Effector memory CD8-positive, alpha-beta T cell (primary cell): ENCODE measurements at regions not wholly inside any gene's neighbourhood (a gene's known extent, or its start where the extent isn't known, plus 50 kb on each side); places are given as distances from the start of the nearest gene placed in this dataset.
A peak's percentile ranks its signal among the peaks of the same experiment; 100 is the strongest.

Experiments used
- ATAC-seq: fragments of 150-1000 bp; cut with Tn5 transposase; replicated peaks from 2 replicates; pipeline ENCODE4 v1.10.0; 2021; ENCODE audit warnings: mild to moderate bottlenecking, moderate library complexity
- DNase-seq, 3 experiments: peaks; one replicate each; pipeline ENCODE4 v3.0.0; 2021
- H3K27ac Mint-ChIP-seq, 2 donors: one replicate each; pipeline ENCODE4 v1.8.0; 2022; ENCODE audit warnings: mild to moderate bottlenecking in 2 of 2, mixed read lengths in 2 of 2, moderate library complexity in 2 of 2
- H3K27me3 Mint-ChIP-seq, 2 donors: one replicate each; pipeline ENCODE4 v1.8.0; 2022; ENCODE audit warnings: mixed read lengths in 2 of 2
- H3K36me3 Mint-ChIP-seq: one replicate; pipeline ENCODE4 v1.8.0; 2022; ENCODE audit warnings: mild to moderate bottlenecking, moderate library complexity, mixed read lengths; ENCODE audit not compliant: insufficient read depth
- H3K4me1 Mint-ChIP-seq, 2 donors: one replicate each; pipeline ENCODE4 v1.8.0; 2022; ENCODE audit warnings: low read depth in 2 of 2, mixed read lengths in 2 of 2
- H3K4me3 Mint-ChIP-seq, 2 donors: one replicate each; pipeline ENCODE4 v1.8.0; 2022; ENCODE audit warnings: mild to moderate bottlenecking in 2 of 2, mixed read lengths in 2 of 2, moderate library complexity in 2 of 2
- H3K9me3 Mint-ChIP-seq, 2 donors: one replicate each; pipeline ENCODE4 v1.8.0; 2022; ENCODE audit warnings: mixed read lengths in 2 of 2

DNA sequence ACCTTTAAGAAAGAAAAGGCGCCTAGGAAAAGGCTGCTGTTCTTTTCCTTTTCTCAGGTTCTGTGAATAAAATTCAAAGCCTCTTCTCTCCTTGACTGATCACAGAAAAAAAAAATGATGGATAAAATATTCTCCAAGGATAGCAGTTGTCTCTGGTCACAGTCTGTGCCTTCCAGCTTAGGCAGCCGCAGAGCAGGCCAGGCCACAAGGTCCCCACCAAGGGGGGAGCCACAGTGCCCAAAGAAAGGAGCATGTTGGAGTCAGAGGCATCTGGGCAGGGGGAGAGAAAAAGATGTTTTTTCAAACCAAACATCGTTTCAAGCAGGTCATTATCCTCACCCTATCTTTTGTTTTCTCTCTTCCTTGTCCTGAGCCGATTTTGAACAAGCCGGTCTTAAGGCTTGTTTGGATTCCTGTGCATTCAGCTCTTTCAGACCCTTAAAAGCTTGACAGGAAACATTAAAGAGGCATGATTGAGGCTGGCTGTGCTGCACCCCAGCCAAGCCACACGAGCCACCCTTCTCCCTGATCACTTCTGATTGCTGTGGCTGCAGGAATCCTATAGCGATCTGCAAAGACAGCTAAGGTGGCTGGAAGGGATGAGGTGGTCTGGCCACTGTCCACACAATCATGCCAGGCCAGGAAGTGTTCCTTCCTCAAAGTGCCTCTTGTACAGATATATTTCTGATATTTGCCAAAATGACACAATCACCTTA lies 284.6 kb upstream of the TLE4 start:
- H3K27me3 Mint-ChIP-seq = peaks cover 0 to under 1% of the 10 kb centered on the region in 2 donors
- H3K9me3 Mint-ChIP-seq = no peaks in the 10 kb centered on the region
- ATAC-seq = no peak
- H3K36me3 Mint-ChIP-seq = no peaks in the 10 kb centered on the region
- H3K27ac Mint-ChIP-seq = no peak overlapping the region
- no peak for DNase-seq
- H3K4me3 Mint-ChIP-seq = no peak overlapping the region
- H3K4me1 Mint-ChIP-seq = no peaks in the 10 kb centered on the region

GRCh38 chr9:79287708-79288290 lies 284.0 kb upstream of the TLE4 start:
- H3K4me3 Mint-ChIP-seq = no peak overlapping the region
- H3K9me3 Mint-ChIP-seq = no peaks in the 10 kb centered on the region
- H3K27ac Mint-ChIP-seq = no peak overlapping the region
- H3K36me3 Mint-ChIP-seq = no peaks in the 10 kb centered on the region
- ATAC-seq (no peak), DNase-seq (no peak)
- H3K4me1 Mint-ChIP-seq = no peaks in the 10 kb centered on the region
- H3K27me3 Mint-ChIP-seq = peaks cover 0 to 6% of the 10 kb centered on the region in 2 donors

- H3K9me3 Mint-ChIP-seq = no peaks in the 10 kb centered on the region
- H3K27ac Mint-ChIP-seq = no peak overlapping the region
- no peaks in the 10 kb centered on the region for H3K4me1 Mint-ChIP-seq
- DNase-seq (no peak), ATAC-seq (no peak)
- no peaks in the 10 kb centered on the region for H3K36me3 Mint-ChIP-seq
- peaks cover 0 to 6% of the 10 kb centered on the region in 2 donors for H3K27me3 Mint-ChIP-seq
- no peak overlapping the region for H3K4me3 Mint-ChIP-seq
Measured at GRCh38 chr9:79289856-79290255, 281.9 kb upstream of the TLE4 start.

GRCh38 chr9:79292731-79293280 lies 279.0 kb upstream of the TLE4 start:
- no peak overlapping the region for H3K27ac Mint-ChIP-seq
- no peak overlapping the region for H3K4me3 Mint-ChIP-seq
- H3K36me3 Mint-ChIP-seq = no peaks in the 10 kb centered on the region
- ATAC-seq = no peak
- DNase-seq = no peak
- peaks cover 0 to 6% of the 10 kb centered on the region in 2 donors for H3K27me3 Mint-ChIP-seq
- no peaks in the 10 kb centered on the region for H3K4me1 Mint-ChIP-seq
- H3K9me3 Mint-ChIP-seq = no peaks in the 10 kb centered on the region

- Mint-ChIP-seq H3K4me1 (no peaks in the 10 kb centered on the region), H3K4me3 (no peak overlapping the region), H3K9me3 (no peaks in the 10 kb centered on the region), H3K36me3 (no peaks in the 10 kb centered on the region), H3K27ac (no peak overlapping the region), H3K27me3 (peaks cover 0 to 6% of the 10 kb centered on the region in 2 donors)
- ATAC-seq (no peak), DNase-seq (no peak)
Measured at GRCh38 chr9:79300068-79300467, 271.7 kb upstream of the TLE4 start.

GRCh38 chr9:79301085-79301484 lies 270.7 kb upstream of the TLE4 start:
- H3K4me1 Mint-ChIP-seq = no peaks in the 10 kb centered on the region
- H3K9me3 Mint-ChIP-seq = no peaks in the 10 kb centered on the region
- ATAC-seq (no peak), DNase-seq (no peak)
- H3K4me3 Mint-ChIP-seq = no peak overlapping the region
- no peaks in the 10 kb centered on the region for H3K36me3 Mint-ChIP-seq
- peaks cover 0 to 6% of the 10 kb centered on the region in 2 donors for H3K27me3 Mint-ChIP-seq
- no peak overlapping the region for H3K27ac Mint-ChIP-seq

DNA sequence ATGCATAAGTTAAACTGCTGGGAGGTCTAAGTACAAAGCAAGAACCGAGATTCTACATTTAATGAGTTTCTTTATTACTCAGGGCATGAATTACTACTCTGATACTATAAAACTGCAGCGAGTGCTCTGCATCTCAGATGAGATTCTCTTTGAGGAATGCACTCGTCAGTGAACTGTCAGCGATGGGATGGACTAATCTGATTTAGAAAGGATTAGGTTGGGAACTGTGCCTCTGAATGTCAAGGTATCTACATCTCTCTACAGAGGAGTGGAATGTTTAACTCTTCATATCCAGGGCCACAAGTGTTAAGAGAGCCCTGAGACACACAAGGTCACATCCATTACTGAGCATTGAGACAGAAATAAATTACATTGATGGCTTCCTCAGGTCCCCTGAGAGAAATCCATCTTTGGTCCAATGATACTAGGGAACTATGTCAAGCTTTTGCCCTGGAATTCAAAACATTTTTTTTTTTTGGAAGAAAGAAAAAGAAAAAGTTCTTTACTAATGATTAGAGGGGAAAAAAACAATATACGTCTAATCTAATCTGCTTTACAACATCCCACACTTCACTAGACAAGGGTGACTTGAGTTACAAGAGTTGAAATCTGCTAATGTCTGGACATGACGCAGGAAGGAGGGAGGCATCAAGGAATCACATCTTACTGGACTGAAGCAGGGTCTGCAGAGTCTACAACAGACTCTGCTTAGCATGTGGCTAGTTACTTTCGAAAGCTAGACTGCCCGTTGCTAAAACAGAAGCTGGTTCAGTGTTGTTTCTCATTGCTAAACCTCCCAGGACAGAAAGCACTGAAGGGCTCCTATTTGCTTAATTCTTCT lies 270.0 kb upstream of the TLE4 start:
- H3K36me3 Mint-ChIP-seq = no peaks in the 10 kb centered on the region
- ATAC-seq = no peak
- no peak for DNase-seq
- no peaks in the 10 kb centered on the region for H3K4me1 Mint-ChIP-seq
- peaks cover 0 to 6% of the 10 kb centered on the region in 2 donors for H3K27me3 Mint-ChIP-seq
- H3K9me3 Mint-ChIP-seq = no peaks in the 10 kb centered on the region
- H3K4me3 Mint-ChIP-seq = no peak overlapping the region
- H3K27ac Mint-ChIP-seq = no peak overlapping the region

- ATAC-seq (no peak), DNase-seq (no peak)
- H3K27me3 Mint-ChIP-seq = peaks cover 0 to 6% of the 10 kb centered on the region in 2 donors
- no peaks in the 10 kb centered on the region for H3K9me3 Mint-ChIP-seq
- no peaks in the 10 kb centered on the region for H3K36me3 Mint-ChIP-seq
- no peaks in the 10 kb centered on the region for H3K4me1 Mint-ChIP-seq
- peak overlapping the region in 1 of 2 donors; percentile 30 for H3K27ac Mint-ChIP-seq
- H3K4me3 Mint-ChIP-seq = no peak overlapping the region
Measured at GRCh38 chr9:79302569-79302968, 269.2 kb upstream of the TLE4 start.

- H3K4me3 Mint-ChIP-seq = no peak overlapping the region
- no peak overlapping the region for H3K27ac Mint-ChIP-seq
- no peaks in the 10 kb centered on the region for H3K9me3 Mint-ChIP-seq
- H3K4me1 Mint-ChIP-seq = no peaks in the 10 kb centered on the region
- ATAC-seq = no peak
- DNase-seq = no peak
- no peaks in the 10 kb centered on the region for H3K36me3 Mint-ChIP-seq
- no peaks in the 10 kb centered on the region for H3K27me3 Mint-ChIP-seq
Measured at GRCh38 chr9:79308012-79308411, 263.8 kb upstream of the TLE4 start.

DNA sequence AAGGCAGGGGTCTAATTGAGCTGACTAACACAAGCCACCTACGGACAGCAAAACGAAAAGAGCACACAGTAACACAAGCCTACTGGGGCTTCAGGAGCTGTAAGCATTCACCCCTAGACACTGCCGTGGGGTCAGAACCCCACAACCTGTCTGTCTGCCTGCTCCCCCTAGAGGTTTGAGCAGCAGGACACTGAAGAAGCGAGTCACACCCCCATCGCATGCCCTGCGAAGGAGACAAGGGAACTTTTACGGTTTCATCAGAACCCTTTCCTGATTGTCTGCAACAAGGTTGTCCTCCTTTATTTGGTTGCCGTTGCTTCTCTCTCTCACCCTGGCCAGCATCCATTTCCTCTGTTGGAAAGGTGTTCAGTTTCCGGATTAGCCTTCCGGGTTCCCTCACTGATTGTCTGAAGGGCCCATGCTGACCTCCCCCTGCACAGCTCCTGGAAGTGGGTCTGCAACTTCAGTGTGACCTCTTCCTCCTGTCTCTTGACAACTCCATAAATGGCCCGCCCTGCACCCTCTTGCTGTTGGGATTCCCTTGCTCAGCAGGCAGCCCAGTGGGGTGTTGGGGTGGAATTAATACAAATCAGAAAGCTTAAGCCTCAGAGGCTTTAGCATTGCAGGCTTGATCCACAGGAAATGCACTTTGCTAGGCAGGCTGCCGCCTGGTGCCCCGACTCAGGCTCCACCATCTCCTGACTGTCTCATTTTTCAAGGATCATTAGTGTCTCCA lies 258.9 kb upstream of the TLE4 start:
- Mint-ChIP-seq H3K9me3 (no peaks in the 10 kb centered on the region), H3K4me1 (no peaks in the 10 kb centered on the region), H3K27me3 (peaks cover 9 to 12% of the 10 kb centered on the region in 2 donors), H3K4me3 (no peak overlapping the region), H3K27ac (no peak overlapping the region), H3K36me3 (no peaks in the 10 kb centered on the region)
- DNase-seq (no peak), ATAC-seq (no peak)

- Mint-ChIP-seq H3K27ac (no peak overlapping the region), H3K9me3 (no peaks in the 10 kb centered on the region), H3K27me3 (peaks cover 0 to 6% of the 10 kb centered on the region in 2 donors), H3K36me3 (no peaks in the 10 kb centered on the region), H3K4me1 (no peaks in the 10 kb centered on the region), H3K4me3 (no peak overlapping the region)
- DNase-seq (no peak), ATAC-seq (no peak)
Measured at GRCh38 chr9:79325501-79325900, 246.3 kb upstream of the TLE4 start.

DNA sequence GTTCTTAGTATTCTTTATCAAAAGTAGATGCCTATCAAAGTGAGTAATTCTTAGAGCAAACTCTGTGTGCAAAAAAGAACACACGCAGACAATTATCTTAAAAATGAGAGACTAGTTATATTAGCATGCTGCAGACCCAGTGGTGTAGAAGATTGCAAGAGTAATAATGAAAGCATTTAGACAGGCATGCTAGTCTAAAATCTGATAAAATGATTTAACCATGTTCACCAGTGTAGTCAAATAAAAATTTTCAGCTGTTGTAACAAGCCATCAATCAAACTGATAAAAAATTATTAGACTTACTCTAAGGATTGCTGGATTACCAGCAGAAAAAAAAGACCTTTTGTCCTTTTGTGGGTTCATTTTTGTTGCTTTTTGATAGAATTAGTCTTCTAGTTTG lies 241.9 kb upstream of the TLE4 start:
- no peaks in the 10 kb centered on the region for H3K36me3 Mint-ChIP-seq
- no peak overlapping the region for H3K27ac Mint-ChIP-seq
- DNase-seq = no peak
- H3K4me1 Mint-ChIP-seq = no peaks in the 10 kb centered on the region
- no peak overlapping the region for H3K4me3 Mint-ChIP-seq
- no peaks in the 10 kb centered on the region for H3K9me3 Mint-ChIP-seq
- ATAC-seq = no peak
- peaks cover 5 to 6% of the 10 kb centered on the region in 2 donors for H3K27me3 Mint-ChIP-seq

DNA sequence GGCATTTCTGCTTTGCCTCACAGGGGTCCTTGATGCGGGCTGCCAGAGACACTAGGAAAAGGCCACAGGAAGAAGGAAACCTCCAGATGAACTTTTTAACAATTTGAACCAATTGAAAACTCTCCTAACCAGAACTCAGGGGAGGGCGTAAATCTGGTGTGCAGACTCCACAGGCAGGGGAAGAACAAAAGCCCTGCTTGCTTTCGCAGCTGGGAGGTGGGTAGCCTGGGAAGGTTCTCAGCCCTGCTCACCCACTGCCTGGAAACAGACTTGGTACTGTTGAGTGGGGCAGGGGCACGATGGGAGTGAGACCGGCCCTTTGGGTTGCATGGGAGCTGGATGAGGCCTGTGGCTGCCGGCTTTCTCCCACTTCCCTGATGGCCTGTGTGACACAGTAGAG lies 237.8 kb upstream of the TLE4 start:
- no peaks in the 10 kb centered on the region for H3K4me1 Mint-ChIP-seq
- DNase-seq (no peak), ATAC-seq (no peak)
- no peaks in the 10 kb centered on the region for H3K9me3 Mint-ChIP-seq
- H3K27ac Mint-ChIP-seq = no peak overlapping the region
- H3K36me3 Mint-ChIP-seq = no peaks in the 10 kb centered on the region
- no peak overlapping the region for H3K4me3 Mint-ChIP-seq
- H3K27me3 Mint-ChIP-seq = peaks cover 0 to 5% of the 10 kb centered on the region in 2 donors
